ENCODE measurements at regions not wholly inside any gene's neighbourhood (a gene's known extent, or its start where the extent isn't known, plus 50 kb on each side); places are given as distances from the start of the nearest gene placed in this dataset.

GRCh38 chr10:124346831-124347230 lies 71.9 kb downstream of the OAT start:
- DNase-seq, result no peak

GRCh38 chr10:124345521-124345920 lies 73.2 kb downstream of the OAT start:
- DNase-seq, result no peak

DNA sequence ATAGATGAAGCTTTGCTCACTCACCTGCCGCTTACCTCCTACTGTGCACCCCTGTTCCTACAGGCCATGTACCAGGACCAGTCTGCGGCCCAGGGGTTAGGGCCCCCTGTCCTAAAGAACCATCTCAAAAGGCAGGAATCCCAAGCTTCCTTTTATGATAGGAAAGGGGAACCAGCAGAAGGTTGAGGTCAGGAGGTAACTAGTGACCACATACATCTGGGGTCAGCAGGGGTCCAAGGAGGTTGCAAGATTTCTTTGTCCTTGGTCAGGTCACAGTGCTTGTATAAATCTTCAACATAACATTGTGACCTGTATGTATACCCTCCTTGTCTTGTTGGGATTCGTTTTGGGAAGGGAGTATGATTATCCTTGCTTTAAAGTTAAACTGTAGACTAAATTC lies 73.8 kb downstream of the OAT start:
- DNase-seq, result no peak

DNA sequence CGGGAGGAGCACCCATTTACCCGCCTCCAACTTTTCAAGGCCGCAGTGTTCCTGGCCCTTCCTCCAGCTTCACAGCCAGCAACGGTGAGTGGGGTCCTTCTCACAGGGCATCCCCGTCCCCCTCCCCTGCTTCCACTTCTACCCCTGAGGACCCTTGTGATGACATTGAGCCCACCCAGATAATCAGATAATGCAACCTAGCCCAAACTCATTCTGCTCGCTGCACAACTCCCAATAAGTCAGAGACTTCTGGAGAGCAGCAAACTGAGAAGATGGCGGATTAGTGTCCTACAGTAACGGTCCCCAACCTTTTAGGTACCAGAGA lies 74.5 kb downstream of the OAT start:
- DNase-seq, result no peak

DNA sequence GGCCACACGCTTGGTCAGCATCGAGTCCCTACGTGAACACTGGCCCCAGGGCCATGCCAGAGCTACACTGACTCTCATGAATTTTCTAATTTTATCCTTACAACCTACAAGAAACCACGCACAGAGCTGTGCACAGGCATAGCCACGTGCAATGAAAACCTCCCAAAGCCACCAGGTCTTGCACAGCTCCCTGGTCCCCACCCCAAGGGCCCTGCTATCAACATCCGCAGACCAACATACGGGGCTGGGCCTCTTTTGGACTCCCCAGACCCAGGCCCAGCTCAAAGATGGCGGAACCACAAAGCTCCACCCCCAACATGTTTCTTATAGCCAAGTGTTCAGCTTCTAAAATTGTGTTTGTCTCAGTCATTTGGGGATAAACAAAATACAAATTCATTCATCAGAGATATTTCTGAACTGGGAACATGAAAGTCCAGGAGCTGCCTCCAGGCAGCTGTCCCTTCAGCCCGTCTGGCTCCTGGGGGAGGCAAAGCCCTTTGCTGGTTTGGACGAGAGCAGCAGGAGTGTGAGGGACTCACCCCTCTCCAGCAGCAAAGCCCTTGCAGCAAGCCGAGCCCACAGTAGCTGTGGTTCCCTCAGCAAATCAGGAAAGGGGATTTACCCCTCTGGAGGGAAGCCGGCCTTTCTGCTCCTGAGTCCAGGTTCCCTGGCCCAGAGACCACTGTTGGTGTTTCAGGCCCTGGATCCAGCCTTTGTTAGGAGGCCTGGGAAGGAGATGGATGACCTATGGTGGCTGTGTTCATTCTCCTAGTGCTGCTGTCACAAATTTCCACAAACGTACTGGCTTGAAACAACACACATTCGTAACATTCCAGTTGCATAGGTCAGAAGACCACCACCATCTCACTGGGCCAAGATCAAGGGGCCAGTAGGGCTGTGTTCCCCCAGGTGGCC lies 75.1 kb downstream of the OAT start:
- DNase-seq, result no peak

- no peak for DNase-seq
Observed at GRCh38 chr10:124342821-124343170, 75.9 kb downstream of the OAT start.

GRCh38 chr10:124342136-124342820 lies 76.4 kb downstream of the OAT start:
- DNase-seq, result no peak

GRCh38 chr10:124341768-124342135 lies 77.0 kb downstream of the OAT start:
- no peak for DNase-seq

GRCh38 chr10:124340033-124340760 lies 78.5 kb downstream of the OAT start:
- peak; percentile 80 for DNase-seq

DNA sequence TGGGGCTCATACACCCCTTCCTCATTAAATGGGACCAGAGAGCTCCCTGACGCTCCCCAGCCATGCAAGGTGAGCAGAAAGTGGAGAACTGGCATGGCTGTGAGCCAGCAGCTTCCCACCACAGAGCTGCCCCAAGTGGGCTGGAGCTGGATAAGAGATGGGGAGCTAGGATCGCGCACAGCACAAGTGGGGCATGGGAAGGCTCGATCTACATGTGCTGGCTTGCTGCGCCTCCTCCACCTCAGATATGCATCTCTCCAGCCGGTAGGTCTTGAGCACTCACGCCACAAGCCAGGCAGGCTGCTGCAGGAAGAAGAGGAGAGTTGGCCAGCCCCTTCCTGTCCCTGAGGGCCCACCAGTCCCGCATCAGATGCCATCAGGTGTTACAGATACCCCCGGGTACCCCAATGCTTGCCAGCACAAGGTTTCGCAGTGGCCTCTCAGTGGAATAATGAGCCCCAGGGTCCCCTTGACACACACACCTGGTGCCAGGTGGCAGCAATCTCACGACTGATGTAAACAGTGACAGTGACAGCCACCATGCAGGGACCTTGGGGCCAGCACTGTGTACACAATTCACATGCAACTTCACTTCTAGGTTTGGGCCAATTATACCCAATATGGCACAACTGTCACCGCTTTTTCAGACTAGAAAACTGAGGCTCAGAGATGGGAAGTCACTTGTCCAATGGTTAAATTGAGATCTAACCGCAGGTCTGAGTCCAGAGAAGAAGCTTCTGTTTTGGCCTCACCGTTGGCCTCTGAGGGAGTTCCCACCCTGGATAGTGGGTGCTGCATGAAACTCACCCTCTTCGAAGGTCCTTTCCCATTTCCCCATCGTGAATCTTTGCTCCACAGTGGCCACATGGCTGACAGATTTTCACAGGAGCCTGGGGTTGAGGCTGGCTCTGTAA lies 79.3 kb downstream of the OAT start:
- no peak for DNase-seq

GRCh38 chr10:124338276-124338925 lies 80.3 kb downstream of the OAT start:
- DNase-seq, result no peak

- DNase-seq, result no peak
Observed at GRCh38 chr10:124336186-124336585, 82.5 kb downstream of the OAT start.

GRCh38 chr10:124333931-124334330 lies 84.8 kb downstream of the OAT start:
- no peak for DNase-seq

DNA sequence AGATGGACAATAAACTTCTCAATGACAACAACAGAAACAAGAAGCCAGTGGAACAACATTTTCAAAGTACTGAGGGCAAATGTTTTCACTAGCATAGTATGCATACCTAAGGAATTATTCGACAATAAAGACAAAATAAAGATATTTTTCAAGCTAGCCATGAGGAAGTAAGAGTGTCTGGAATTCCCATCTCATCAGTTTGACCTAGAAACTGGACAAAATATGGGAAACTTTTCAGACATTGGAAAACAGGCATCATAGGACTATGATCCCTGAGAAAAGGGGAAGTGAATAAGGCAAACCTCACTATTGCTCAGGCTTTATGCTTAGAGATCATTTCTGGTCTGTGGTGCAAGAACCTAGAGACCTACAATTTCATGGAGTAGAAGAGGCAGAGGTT lies 86.3 kb downstream of the OAT start:
- DNase-seq, result no peak

GRCh38 chr10:124329941-124330340 lies 88.8 kb downstream of the OAT start:
- no peak for DNase-seq

GRCh38 chr10:124329362-124329761 lies 89.4 kb downstream of the OAT start:
- DNase-seq, result no peak

DNA sequence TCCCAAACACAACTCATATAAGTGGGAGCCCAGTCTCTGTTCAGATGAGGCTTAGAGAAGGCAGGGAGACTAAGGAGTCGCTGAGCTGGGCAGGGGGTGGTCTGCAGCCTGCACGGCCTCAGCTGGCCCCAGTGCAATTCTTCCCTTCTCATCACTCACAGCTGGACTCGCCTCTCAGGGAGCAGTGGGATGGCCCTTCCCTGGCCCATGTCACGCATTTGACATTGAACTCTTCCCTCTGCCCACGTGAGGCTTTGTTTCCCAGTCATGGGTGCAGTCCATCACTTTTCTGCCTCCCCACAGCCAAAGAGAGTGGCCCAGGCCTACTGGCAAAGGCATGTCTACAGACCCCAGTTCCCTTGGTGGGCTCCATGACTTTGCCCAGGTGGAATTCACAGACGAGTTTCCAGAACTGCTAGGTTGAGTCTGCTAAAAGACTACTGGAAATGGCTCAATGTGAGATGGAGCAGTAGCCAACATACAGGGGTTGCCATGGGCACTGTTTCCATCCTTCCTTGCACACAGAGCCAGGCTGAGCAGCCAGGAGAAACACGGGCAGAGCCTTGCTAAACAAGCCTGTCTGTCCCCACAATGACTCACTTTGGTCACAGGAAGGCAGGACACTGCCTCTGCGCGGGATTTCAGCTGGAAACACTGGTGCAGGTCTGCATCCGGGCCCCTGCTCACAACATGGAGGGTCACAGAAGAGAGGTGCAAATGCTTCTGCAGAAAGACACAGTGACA lies 90.1 kb downstream of the OAT start:
- DNase-seq, result no peak

DNA sequence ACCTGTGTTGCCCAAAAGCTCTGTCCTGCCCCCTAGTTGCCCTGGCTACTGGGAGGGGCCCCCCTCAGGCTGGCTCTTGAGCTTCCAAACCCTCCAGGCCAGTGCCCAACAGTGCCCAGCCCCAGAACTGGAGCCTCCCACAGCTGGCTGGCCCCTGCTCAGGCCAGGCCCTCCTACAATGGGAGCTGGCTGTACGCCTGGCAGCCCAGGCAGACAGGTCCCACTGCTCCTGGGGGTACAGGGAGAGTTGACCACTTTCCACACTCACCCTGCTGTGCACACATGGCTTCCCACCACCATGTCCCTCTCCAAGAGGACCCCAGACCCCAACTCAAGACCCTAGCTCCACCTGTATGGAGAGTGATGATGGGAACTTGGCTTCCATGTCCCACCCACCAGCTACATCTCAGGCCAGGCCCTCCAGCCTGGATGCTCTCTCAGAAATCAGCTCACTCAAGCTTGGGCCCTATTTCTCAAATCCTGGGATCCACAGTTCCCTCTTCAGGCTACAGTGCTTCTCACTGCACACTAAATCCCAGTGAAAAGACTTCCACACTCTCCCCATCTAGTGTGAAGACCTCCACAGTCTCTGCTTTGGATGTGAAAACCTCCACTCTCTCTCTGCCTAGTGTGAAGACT lies 92.6 kb downstream of the OAT start:
- DNase-seq, result no peak

- DNase-seq, result no peak
Observed at GRCh38 chr10:124325633-124325914, 93.1 kb downstream of the OAT start.

GRCh38 chr10:124324856-124325632 lies 93.7 kb downstream of the OAT start:
- no peak for DNase-seq

Measured in skin of body (tissue), 1 donor.